GM12878 (cell line): ENCODE measurements at regions not wholly inside any gene's neighbourhood (a gene's known extent, or its start where the extent isn't known, plus 50 kb on each side); places are given as distances from the start of the nearest gene placed in this dataset.

ENCODE experiments used
- ATAC-seq: fragments of 200-7000 bp; cut with Tn5 transposase; 3 replicates; pipeline ENCODE4 v1.9.1; 2020; ENCODE audit warnings: mild to moderate bottlenecking, moderate library complexity
- BruUV-seq: library from RNA; stranded (reverse); fragments of 400-500 nt; replicated peaks from 2 replicates; lab custom pipeline; 2021; lab: Mats Ljungman, UMichigan
- CTCF ChIA-PET: fragments of 300-600 bp; sonication (Branson Sonifier 250); formaldehyde crosslinking; extraction: SDS; loops from one replicate; lab custom pipeline; 2021; ENCODE audit warnings: inconsistent platforms; lab: Yijun Ruan, JAX
- POLR2A ChIA-PET: fragments of 350-600 bp; formaldehyde crosslinking; extraction: SDS; loops from one replicate; lab custom pipeline; 2021; ENCODE audit warnings: inconsistent platforms; lab: Charles Lee
- RAD21 ChIA-PET: fragments of 300-600 bp; sonication (Branson Sonifier 250); formaldehyde crosslinking; loops from one replicate; lab custom pipeline; 2023; ENCODE audit warnings: antibody characterized with exemption; ENCODE audit not compliant: unreplicated experiment; lab: Charles Lee
- SMC1A ChIA-PET: fragments of 300-600 bp; sonication (Branson Sonifier 250); formaldehyde crosslinking; loops from one replicate; lab custom pipeline; 2023; ENCODE audit not compliant: unreplicated experiment, uncharacterized antibody; lab: Charles Lee
- DNase-seq: peaks from one replicate; pipeline ENCODE4 v3.0.0-alpha.2; 2011; ENCODE audit warnings: low read depth, low spot score
- FAIRE-seq: peaks from 3 replicates; lab custom pipeline; 2011; peaks lifted over from hg19 to GRCh38; lab: Jason Lieb, UNC
- H2AFZ ChIP-seq: 2 replicates; pipeline ENCODE4 v1.6.0; 2011; ENCODE audit warnings: low read depth, low read length, control low read depth; ENCODE audit not compliant: control insufficient read depth
- H3K27ac ChIP-seq: 2 replicates; pipeline ENCODE4 v1.5.1; 2011; ENCODE audit warnings: control low read depth; ENCODE audit not compliant: control insufficient read depth, insufficient read depth
- H3K27me3 ChIP-seq, 2 experiments: replicated peaks in 1 of 2; 2 replicates each; pipeline versions ENCODE4 v1.6.0 to v1.6.1; 2011; ENCODE audit warnings: low read length in 1 of 2; ENCODE audit not compliant: control insufficient read depth in 2 of 2, insufficient read depth in 2 of 2
- H3K36me3 ChIP-seq, 2 experiments: 2 replicates each; pipeline ENCODE4 v1.5.1; 2011; ENCODE audit warnings: low read length in 1 of 2; ENCODE audit not compliant: control insufficient read depth in 2 of 2, insufficient read depth in 2 of 2
- H3K4me1 ChIP-seq: 2 replicates; pipeline ENCODE4 v1.6.1; 2011; ENCODE audit warnings: mild to moderate bottlenecking, low read length, moderate library complexity, mixed read lengths; ENCODE audit not compliant: control insufficient read depth, insufficient read depth
- H3K4me2 ChIP-seq: 2 replicates; pipeline ENCODE4 v1.6.0; 2011; ENCODE audit warnings: control low read depth; ENCODE audit not compliant: control insufficient read depth, insufficient read depth
- H3K4me3 ChIP-seq: fragments of 200-600 bp; sonication (generic); 2 replicates; pipeline ENCODE4 v1.5.1; 2016
- H3K79me2 ChIP-seq: 2 replicates; pipeline ENCODE4 v1.6.0; 2011; ENCODE audit warnings: low read length; ENCODE audit not compliant: control insufficient read depth, insufficient read depth
- H3K9ac ChIP-seq: 2 replicates; pipeline ENCODE4 v1.8.0; 2011; ENCODE audit warnings: low read length, control low read depth, mixed read lengths; ENCODE audit not compliant: control insufficient read depth, insufficient read depth
- H3K9me3 ChIP-seq: replicated peaks from 3 replicates; pipeline ENCODE4 v1.5.1; 2011; ENCODE audit warnings: mild to moderate bottlenecking, low read length; ENCODE audit not compliant: control insufficient read depth, insufficient read depth
- H4K20me1 ChIP-seq: 2 replicates; pipeline ENCODE4 v1.6.0; 2011; ENCODE audit not compliant: control insufficient read depth, insufficient read depth
- BCL11A ChIP-seq: IDR thresholded peaks from 2 replicates; pipeline ENCODE4 v1.6.1; 2011; ENCODE audit warnings: low read depth, low read length
- E2F8 ChIP-seq: fragments of 450-650 bp; IDR thresholded peaks from 2 replicates; pipeline ENCODE4 v1.6.1; 2018; ENCODE audit warnings: mild to moderate bottlenecking, low read depth, moderate library complexity; ENCODE audit not compliant: partially characterized antibody
- EGR1 ChIP-seq, 2 experiments: IDR thresholded peaks; 1 replicate in 1 of 2; 2 replicates in 1 of 2; pipeline ENCODE4 v1.6.1; 2011 to 2012; ENCODE audit warnings: low read depth in 2 of 2, low read length in 2 of 2, borderline replicate concordance in 1 of 2, mild to moderate bottlenecking in 1 of 2, moderate library complexity in 1 of 2
- FOXM1 ChIP-seq: IDR thresholded peaks from 2 replicates; pipeline ENCODE4 v1.6.1; 2012; ENCODE audit warnings: low read depth, mild to moderate bottlenecking, inconsistent platforms, low read length, moderate library complexity
- GATAD2B ChIP-seq: fragments of 450-650 bp; conservative IDR thresholded peaks from 2 replicates; pipeline ENCODE4 v1.6.1; 2017; ENCODE audit warnings: low read depth, mild to moderate bottlenecking, moderate library complexity
- HCFC1 ChIP-seq: fragments of 150-350 bp; IDR thresholded peaks from 2 replicates; pipeline ENCODE4 v1.6.1; 2014; ENCODE audit warnings: low read length
- IRF3 ChIP-seq: fragments of 450-650 bp; IDR thresholded peaks from 2 replicates; pipeline ENCODE4 v1.6.1; 2014; ENCODE audit warnings: mild to moderate bottlenecking
- MXI1 ChIP-seq: fragments of 150-350 bp; IDR thresholded peaks from 2 replicates; pipeline ENCODE4 v1.6.1; 2011; ENCODE audit warnings: low read depth, mild to moderate bottlenecking, inconsistent platforms, low read length, improper control_type of control experiment
- NR2C1 ChIP-seq: fragments of 450-650 bp; IDR thresholded peaks from 2 replicates; pipeline ENCODE4 v1.6.1; 2017; ENCODE audit warnings: antibody characterized with exemption, mild to moderate bottlenecking, moderate library complexity
- PKNOX1 ChIP-seq: fragments of 450-650 bp; IDR thresholded peaks from 2 replicates; pipeline ENCODE4 v1.6.1; 2016; ENCODE audit warnings: mild to moderate bottlenecking
- SIN3A ChIP-seq: IDR thresholded peaks from 2 replicates; pipeline ENCODE4 v1.6.1; 2012; ENCODE audit warnings: low read depth, low read length, improper control_type of control experiment
- USF1 ChIP-seq: IDR thresholded peaks from 2 replicates; pipeline ENCODE4 v1.6.1; 2011; ENCODE audit warnings: borderline replicate concordance, low read depth, mild to moderate bottlenecking, moderate library complexity, mixed read lengths, low read length; ENCODE audit not compliant: insufficient read depth; ENCODE audit errors: extremely low read length
- ZNF24 ChIP-seq: fragments of 450-650 bp; IDR thresholded peaks from 2 replicates; pipeline ENCODE4 v1.6.1; 2017; ENCODE audit warnings: antibody characterized with exemption, mild to moderate bottlenecking
- ZNF622 ChIP-seq: fragments of 450-650 bp; IDR thresholded peaks from 2 replicates; pipeline ENCODE4 v1.6.1; 2017; ENCODE audit warnings: mild to moderate bottlenecking, inconsistent platforms
- WGBS: methylation state at CpG from one replicate; pipeline ENCODE4 v1.1.6; 2016; ENCODE audit warnings: low lambda C conversion rate; ENCODE audit not compliant: insufficient replicate concordance, insufficient coverage; ENCODE audit errors: missing lambda C conversion rate; 5-methylcytosine and 5-hydroxymethylcytosine counted together
- in situ Hi-C: fragments of 300-500 bp; cut with MboI; formaldehyde crosslinking; loops from 9 replicates; pipeline ENCODE4 v1.14.3; 2018; ENCODE audit warnings: mixed read lengths
- intact Hi-C: fragments of 100-400 bp; cut with micrococcal nuclease; formaldehyde crosslinking; loops from one replicate; pipeline ENCODE4 v1.14.2; 2022; ENCODE audit not compliant: unreplicated experiment
- TF ChIP-seq, protein P1 (sequence below), 3 experiments: IDR thresholded peaks in 2 of 3; conservative IDR thresholded peaks in 1 of 3; 2 replicates each; pipeline ENCODE4 v1.5.1; 2011; ENCODE audit warnings: low read depth in 3 of 3, low read length in 3 of 3, mild to moderate bottlenecking in 3 of 3, control low read depth in 2 of 3, moderate library complexity in 2 of 3, inconsistent platforms in 1 of 3, mixed read lengths in 1 of 3; ENCODE audit not compliant: control insufficient read depth in 2 of 3, insufficient read depth in 1 of 3; ENCODE audit errors: extremely low read depth in 1 of 3

DNA sequence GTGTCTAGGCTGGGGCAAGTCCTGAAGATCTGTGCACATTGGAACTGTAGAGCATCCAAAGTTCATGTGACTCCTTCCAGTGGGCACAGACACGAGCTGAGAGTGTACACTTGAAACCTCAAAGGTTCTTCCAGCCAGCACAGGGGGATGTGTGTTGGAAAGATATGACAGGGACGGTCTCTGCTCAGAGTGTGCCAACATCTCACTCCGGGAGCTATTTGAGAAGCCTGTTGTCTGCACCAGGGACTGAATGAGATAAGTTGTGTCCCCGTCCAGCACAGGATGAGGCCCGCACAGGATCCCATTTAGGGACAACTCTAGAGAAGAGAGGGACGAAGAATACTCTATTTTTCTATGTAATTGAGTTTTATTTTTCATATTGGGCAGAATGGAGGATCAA is 136.3 kb downstream of the SNAPC1 start (continued):
- no peak for TF ChIP-seq USF1
- no peak for TF ChIP-seq MXI1
- no peak for TF ChIP-seq BCL11A

DNA sequence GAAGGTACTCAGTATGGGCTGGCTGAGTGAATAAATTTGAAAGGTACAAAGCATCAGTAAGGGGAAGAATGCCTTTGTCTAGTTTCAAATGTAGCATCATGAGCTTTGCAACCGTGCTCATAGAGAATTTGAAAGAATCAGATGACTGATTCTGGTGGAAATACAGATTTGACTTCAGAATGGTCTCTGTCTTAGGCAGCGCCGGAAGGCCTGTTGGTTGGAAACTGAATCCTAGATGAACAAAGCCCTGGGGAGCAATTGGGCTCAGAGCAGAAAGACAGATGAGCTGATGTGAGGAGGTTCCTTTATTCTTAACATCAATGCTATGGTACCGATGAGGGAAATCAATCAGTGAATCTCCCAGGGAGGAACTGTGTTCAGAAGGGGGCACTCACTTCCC is 137.3 kb downstream of the SNAPC1 start:
- Histone ChIP-seq H3K36me3 (no peaks in the 10 kb centered on the region), H3K27ac (no peak overlapping the region), H3K4me1 (no peaks in the 10 kb centered on the region), H3K9me3 (no peaks in the 10 kb centered on the region), H3K4me3 (no peak overlapping the region), H3K4me2 (no peak overlapping the region), H3K79me2 (no peaks in the 10 kb centered on the region), H4K20me1 (no peaks in the 10 kb centered on the region), H2AFZ (no peak overlapping the region), H3K9ac (no peak overlapping the region), H3K27me3 (no peaks in the 10 kb centered on the region; a peak in 1 of 4 replicates)
- WGBS = 12% methylated on average over 4 of the region's 4 CpGs
- ChIA-PET RAD21 (no interaction called here), CTCF (interaction anchor here (1.5 to 3.9 kb wide), 3 partner anchors 9 to 226 kb away, joined by 3 to 24 read pairs (median 5); no protein-coding TSS in a partner anchor), SMC1A (interaction anchor here (1.3 kb wide), 1 partner anchor 58 kb away, joined by 3 read pairs; no protein-coding TSS in a partner anchor), POLR2A (interaction anchor here (0.7 kb wide), 1 partner anchor 628 kb away, joined by 3 read pairs; no protein-coding TSS in a partner anchor)
- intact Hi-C loops (no loop called here), in situ Hi-C loops (loop anchor here (10.0 kb wide), 1 partner anchor 225 kb away; no protein-coding TSS in a partner anchor)
- ATAC-seq (no peak), DNase-seq (no peak), FAIRE-seq (no peak)
- BruUV-seq = no TSS peak
- TF ChIP-seq GATAD2B (no peak), NR2C1 (no peak), FOXM1 (no peak), EGR1 (IDR thresholded peaks at IDR 0.05; ENCODE audit: borderline replicate concordance in 1 of 2, low read depth in 2 of 2, low read length in 2 of 2) (no peak), SIN3A (no peak), ZNF24 (no peak), HCFC1 (no peak), E2F8 (no peak), ZNF622 (no peak), PKNOX1 (no peak), IRF3 (no peak)
- TF ChIP-seq, protein P1, sequence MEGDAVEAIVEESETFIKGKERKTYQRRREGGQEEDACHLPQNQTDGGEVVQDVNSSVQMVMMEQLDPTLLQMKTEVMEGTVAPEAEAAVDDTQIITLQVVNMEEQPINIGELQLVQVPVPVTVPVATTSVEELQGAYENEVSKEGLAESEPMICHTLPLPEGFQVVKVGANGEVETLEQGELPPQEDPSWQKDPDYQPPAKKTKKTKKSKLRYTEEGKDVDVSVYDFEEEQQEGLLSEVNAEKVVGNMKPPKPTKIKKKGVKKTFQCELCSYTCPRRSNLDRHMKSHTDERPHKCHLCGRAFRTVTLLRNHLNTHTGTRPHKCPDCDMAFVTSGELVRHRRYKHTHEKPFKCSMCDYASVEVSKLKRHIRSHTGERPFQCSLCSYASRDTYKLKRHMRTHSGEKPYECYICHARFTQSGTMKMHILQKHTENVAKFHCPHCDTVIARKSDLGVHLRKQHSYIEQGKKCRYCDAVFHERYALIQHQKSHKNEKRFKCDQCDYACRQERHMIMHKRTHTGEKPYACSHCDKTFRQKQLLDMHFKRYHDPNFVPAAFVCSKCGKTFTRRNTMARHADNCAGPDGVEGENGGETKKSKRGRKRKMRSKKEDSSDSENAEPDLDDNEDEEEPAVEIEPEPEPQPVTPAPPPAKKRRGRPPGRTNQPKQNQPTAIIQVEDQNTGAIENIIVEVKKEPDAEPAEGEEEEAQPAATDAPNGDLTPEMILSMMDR (IDR thresholded peaks at IDR 0.05 in 2 of 3, conservative IDR thresholded peaks at IDR 0.05 in 1 of 3; ENCODE audit: control insufficient read depth in 2 of 3, extremely low read depth in 1 of 3, insufficient read depth in 1 of 3, low read depth in 3 of 3, low read length in 3 of 3) = no peak
